ENCODE measurements at regions not wholly inside any gene's neighbourhood (a gene's known extent, or its start where the extent isn't known, plus 50 kb on each side); places are given as distances from the start of the nearest gene placed in this dataset.

DNA sequence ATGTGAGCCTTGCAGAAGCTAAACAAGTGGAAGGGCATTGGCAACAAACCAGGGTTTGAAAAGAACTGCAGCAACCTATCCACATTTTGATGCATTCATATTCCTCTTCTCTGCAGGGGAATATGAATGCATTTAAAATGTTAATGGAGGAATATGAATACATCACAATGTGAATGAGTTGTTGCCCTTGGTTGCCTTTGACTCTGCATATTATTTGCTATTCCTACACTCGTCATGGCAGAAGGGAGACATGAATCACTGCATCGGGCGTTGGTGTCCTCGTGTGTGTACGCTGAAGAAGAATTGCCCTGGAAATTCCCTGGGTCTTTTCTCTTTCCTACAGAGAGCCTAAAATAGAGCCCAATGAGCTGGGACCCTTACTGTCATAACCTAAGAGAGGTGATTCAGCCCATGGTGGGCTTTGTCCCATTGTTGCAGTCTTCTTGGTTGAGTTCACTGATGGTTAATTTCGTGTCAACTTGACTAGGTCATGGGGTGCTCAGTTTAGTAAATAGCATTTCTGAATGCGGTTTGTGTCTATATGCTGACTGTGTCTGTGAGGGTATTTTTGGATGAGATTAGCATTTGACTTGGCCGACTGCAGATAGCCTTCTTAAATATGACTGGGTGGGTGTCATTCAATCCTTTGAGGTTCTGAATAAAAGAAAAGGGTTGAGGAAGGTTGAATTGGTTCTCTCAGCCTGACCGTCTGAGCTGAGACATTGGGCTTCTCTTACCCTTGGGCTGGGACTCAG lies 1422.9 kb upstream of the TMEM132C start:
- DNase-seq (ENCODE audit: low read depth in 6 of 9, low spot score in 9 of 9), result no peak
- H3K4me3 ChIP-seq (ENCODE audit: low read length in 2 of 2), result no peak overlapping the region
- no peaks in the 10 kb centered on the region for H3K9me3 ChIP-seq (ENCODE audit: control insufficient read depth in 2 of 2, insufficient read depth in 1 of 2, low read length in 1 of 2)
- H3K4me1 ChIP-seq (ENCODE audit: control insufficient read depth in 2 of 2, insufficient read depth in 2 of 2, low read length in 2 of 2), result no peaks in the 10 kb centered on the region
- no peaks in the 10 kb centered on the region for H3K36me3 ChIP-seq (ENCODE audit: control insufficient read depth in 2 of 2, insufficient read depth in 2 of 2, low read length in 1 of 2)
- 88% methylated on average over 9 of the region's 9 CpGs for WGBS
- no peak overlapping the region for H3K27ac ChIP-seq (ENCODE audit: low read depth in 1 of 2, low read length in 1 of 2)
- no peaks in the 10 kb centered on the region for H3K27me3 ChIP-seq (ENCODE audit: control insufficient read depth in 2 of 2, insufficient read depth in 1 of 2, low read length in 1 of 2)

DNA sequence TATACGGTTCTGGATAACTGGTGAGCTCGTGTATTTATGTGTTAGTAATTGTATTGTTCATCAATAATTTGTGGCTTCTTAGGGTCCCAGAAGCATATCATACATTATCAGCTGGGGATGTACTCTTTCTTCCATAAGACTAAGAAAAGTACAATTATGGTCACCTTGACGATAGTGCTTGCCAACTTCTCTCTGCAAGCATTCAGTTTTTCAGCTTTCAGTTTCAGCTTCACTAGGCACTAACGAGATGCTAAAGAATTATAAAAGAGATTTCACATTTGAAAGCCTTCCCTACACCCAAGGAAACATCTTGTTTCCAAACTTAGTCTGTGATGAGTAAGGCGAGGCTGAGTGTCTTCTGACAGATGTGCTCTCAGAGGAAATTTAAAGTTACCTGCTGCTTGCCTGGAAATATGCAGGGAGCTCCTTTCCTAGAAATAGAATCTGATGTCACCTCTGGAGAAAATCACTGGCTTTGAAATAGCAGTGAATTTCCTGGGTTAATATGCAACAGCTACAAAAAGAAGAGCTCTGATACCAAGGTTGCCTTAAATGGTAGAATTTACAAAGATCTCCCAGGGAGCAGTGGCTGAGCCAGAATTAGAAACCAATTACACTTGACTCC lies 1419.9 kb upstream of the TMEM132C start:
- Histone ChIP-seq H3K4me1 (ENCODE audit: control insufficient read depth in 2 of 2, insufficient read depth in 2 of 2, low read length in 2 of 2) (no peaks in the 10 kb centered on the region), H3K27me3 (ENCODE audit: control insufficient read depth in 2 of 2, insufficient read depth in 1 of 2, low read length in 1 of 2) (no peaks in the 10 kb centered on the region), H3K9me3 (ENCODE audit: control insufficient read depth in 2 of 2, insufficient read depth in 1 of 2, low read length in 1 of 2) (no peaks in the 10 kb centered on the region), H3K27ac (ENCODE audit: low read depth in 1 of 2, low read length in 1 of 2) (no peak overlapping the region), H3K4me3 (ENCODE audit: low read length in 2 of 2) (no peak overlapping the region), H3K36me3 (ENCODE audit: control insufficient read depth in 2 of 2, insufficient read depth in 2 of 2, low read length in 1 of 2) (no peaks in the 10 kb centered on the region)
- WGBS, result 81% methylated on average over 5 of the region's 5 CpGs
- DNase-seq (ENCODE audit: low read depth in 6 of 9, low spot score in 9 of 9), result no peak

DNA sequence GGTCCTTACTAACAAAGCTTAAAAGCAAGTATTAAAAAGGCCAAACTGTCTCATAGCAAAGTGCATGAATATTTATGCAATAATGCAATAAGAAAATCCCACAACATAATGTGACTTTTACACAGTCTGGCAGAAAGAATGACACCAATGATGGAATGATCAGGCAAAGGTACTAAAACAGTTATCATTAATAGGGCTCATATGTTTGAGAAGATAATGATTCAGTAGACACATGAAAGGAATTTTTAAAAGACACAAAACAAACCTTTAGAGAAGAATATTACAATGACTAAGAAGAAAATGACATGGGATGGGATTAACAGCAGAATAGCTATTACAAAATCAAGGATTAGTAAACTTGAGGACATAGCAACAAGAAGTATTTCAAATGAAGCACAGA lies 1411.2 kb upstream of the TMEM132C start:
- Histone ChIP-seq H3K4me3 (ENCODE audit: low read length in 2 of 2) (no peak overlapping the region), H3K27me3 (ENCODE audit: control insufficient read depth in 2 of 2, insufficient read depth in 1 of 2, low read length in 1 of 2) (no peaks in the 10 kb centered on the region), H3K36me3 (ENCODE audit: control insufficient read depth in 2 of 2, insufficient read depth in 2 of 2, low read length in 1 of 2) (no peaks in the 10 kb centered on the region), H3K9me3 (ENCODE audit: control insufficient read depth in 2 of 2, insufficient read depth in 1 of 2, low read length in 1 of 2) (no peaks in the 10 kb centered on the region), H3K27ac (ENCODE audit: low read depth in 1 of 2, low read length in 1 of 2) (no peak overlapping the region), H3K4me1 (ENCODE audit: control insufficient read depth in 2 of 2, insufficient read depth in 2 of 2, low read length in 2 of 2) (no peaks in the 10 kb centered on the region)
- DNase-seq (ENCODE audit: low read depth in 6 of 9, low spot score in 9 of 9), result no peak

DNA sequence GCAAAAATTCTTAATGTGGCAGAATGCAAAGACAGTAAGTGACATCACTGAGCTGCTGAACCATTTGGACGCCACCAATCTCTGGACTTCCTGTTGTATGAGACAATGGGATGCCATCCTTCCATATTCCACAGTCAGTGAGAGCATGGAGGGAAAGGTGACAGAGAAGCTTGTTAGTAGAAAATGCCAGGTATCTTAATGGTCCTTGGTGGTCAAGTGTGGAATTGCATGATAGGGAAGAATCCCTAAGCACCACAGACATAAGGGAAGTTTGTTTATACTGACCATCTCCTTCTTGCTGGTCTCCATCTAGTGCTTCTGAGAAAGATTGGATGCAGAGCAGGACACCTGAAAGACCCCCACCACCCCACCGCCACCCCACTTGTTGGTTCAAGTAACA lies 1410.0 kb upstream of the TMEM132C start:
- 88% methylated on average over 2 of the region's 2 CpGs for WGBS
- DNase-seq (ENCODE audit: low read depth in 6 of 9, low spot score in 9 of 9), result no peak
- Histone ChIP-seq H3K4me1 (ENCODE audit: control insufficient read depth in 2 of 2, insufficient read depth in 2 of 2, low read length in 2 of 2) (no peaks in the 10 kb centered on the region), H3K27ac (ENCODE audit: low read depth in 1 of 2, low read length in 1 of 2) (no peak overlapping the region), H3K27me3 (ENCODE audit: control insufficient read depth in 2 of 2, insufficient read depth in 1 of 2, low read length in 1 of 2) (no peaks in the 10 kb centered on the region), H3K9me3 (ENCODE audit: control insufficient read depth in 2 of 2, insufficient read depth in 1 of 2, low read length in 1 of 2) (no peaks in the 10 kb centered on the region), H3K36me3 (ENCODE audit: control insufficient read depth in 2 of 2, insufficient read depth in 2 of 2, low read length in 1 of 2) (no peaks in the 10 kb centered on the region), H3K4me3 (ENCODE audit: low read length in 2 of 2) (no peak overlapping the region)

- 89% methylated on average over 3 of the region's 3 CpGs for WGBS
- Histone ChIP-seq H3K27ac (ENCODE audit: low read depth in 1 of 2, low read length in 1 of 2) (no peak overlapping the region), H3K9me3 (ENCODE audit: control insufficient read depth in 2 of 2, insufficient read depth in 1 of 2, low read length in 1 of 2) (no peaks in the 10 kb centered on the region), H3K36me3 (ENCODE audit: control insufficient read depth in 2 of 2, insufficient read depth in 2 of 2, low read length in 1 of 2) (no peaks in the 10 kb centered on the region), H3K4me3 (ENCODE audit: low read length in 2 of 2) (no peak overlapping the region), H3K4me1 (ENCODE audit: control insufficient read depth in 2 of 2, insufficient read depth in 2 of 2, low read length in 2 of 2) (no peaks in the 10 kb centered on the region), H3K27me3 (ENCODE audit: control insufficient read depth in 2 of 2, insufficient read depth in 1 of 2, low read length in 1 of 2) (no peaks in the 10 kb centered on the region)
- DNase-seq (ENCODE audit: low read depth in 6 of 9, low spot score in 9 of 9), result no peak
These were observed 1408.4 kb upstream of the TMEM132C start for GRCh38 chr12:126858560-126858959.

DNA sequence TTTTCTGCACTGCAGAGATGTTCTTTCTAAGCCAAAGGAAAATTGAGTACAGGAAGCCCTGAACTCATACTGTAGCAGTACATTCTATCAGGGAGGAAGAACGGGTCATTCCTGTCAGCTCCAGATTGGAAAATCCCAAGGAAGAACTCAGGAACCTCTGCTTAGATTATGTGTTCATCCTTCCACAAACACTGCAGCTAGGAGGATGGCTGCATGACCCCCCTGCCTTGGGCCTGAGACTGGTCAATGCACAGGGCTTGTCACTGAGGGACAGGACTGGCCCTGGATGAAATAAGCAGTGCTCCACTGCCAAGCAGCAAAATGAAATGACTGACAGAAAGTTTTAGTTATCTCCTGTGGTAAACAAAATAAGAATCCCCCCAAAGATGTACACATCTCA lies 1406.8 kb upstream of the TMEM132C start:
- no peak for DNase-seq (ENCODE audit: low read depth in 6 of 9, low spot score in 9 of 9)
- no peaks in the 10 kb centered on the region for H3K36me3 ChIP-seq (ENCODE audit: control insufficient read depth in 2 of 2, insufficient read depth in 2 of 2, low read length in 1 of 2)
- 91% methylated on average over 1 of the region's 1 CpG for WGBS

GRCh38 chr12:126862500-126862899 lies 1404.5 kb upstream of the TMEM132C start:
- H3K9me3 ChIP-seq (ENCODE audit: control insufficient read depth in 2 of 2, insufficient read depth in 1 of 2, low read length in 1 of 2), result no peaks in the 10 kb centered on the region
- H3K4me1 ChIP-seq (ENCODE audit: control insufficient read depth in 2 of 2, insufficient read depth in 2 of 2, low read length in 2 of 2), result no peaks in the 10 kb centered on the region
- H3K36me3 ChIP-seq (ENCODE audit: control insufficient read depth in 2 of 2, insufficient read depth in 2 of 2, low read length in 1 of 2), result no peaks in the 10 kb centered on the region
- no peaks in the 10 kb centered on the region for H3K27me3 ChIP-seq (ENCODE audit: control insufficient read depth in 2 of 2, insufficient read depth in 1 of 2, low read length in 1 of 2)
- H3K27ac ChIP-seq (ENCODE audit: low read depth in 1 of 2, low read length in 1 of 2), result no peak overlapping the region
- H3K4me3 ChIP-seq (ENCODE audit: low read length in 2 of 2), result no peak overlapping the region
- no peak for DNase-seq (ENCODE audit: low read depth in 6 of 9, low spot score in 9 of 9)
- WGBS, result 87% methylated on average over 4 of the region's 4 CpGs

More for the DNA sequence above, 1406.8 kb upstream of the TMEM132C start:
- Histone ChIP-seq H3K9me3 (ENCODE audit: control insufficient read depth in 2 of 2, insufficient read depth in 1 of 2, low read length in 1 of 2) (no peaks in the 10 kb centered on the region), H3K27me3 (ENCODE audit: control insufficient read depth in 2 of 2, insufficient read depth in 1 of 2, low read length in 1 of 2) (no peaks in the 10 kb centered on the region), H3K4me3 (ENCODE audit: low read length in 2 of 2) (no peak overlapping the region), H3K4me1 (ENCODE audit: control insufficient read depth in 2 of 2, insufficient read depth in 2 of 2, low read length in 2 of 2) (no peaks in the 10 kb centered on the region), H3K27ac (ENCODE audit: low read depth in 1 of 2, low read length in 1 of 2) (no peak overlapping the region)

- no peak for DNase-seq (ENCODE audit: low read depth in 6 of 9, low spot score in 9 of 9)
- no peaks in the 10 kb centered on the region for H3K9me3 ChIP-seq (ENCODE audit: control insufficient read depth in 2 of 2, insufficient read depth in 1 of 2, low read length in 1 of 2)
- H3K27me3 ChIP-seq (ENCODE audit: control insufficient read depth in 2 of 2, insufficient read depth in 1 of 2, low read length in 1 of 2), result no peaks in the 10 kb centered on the region
- H3K4me1 ChIP-seq (ENCODE audit: control insufficient read depth in 2 of 2, insufficient read depth in 2 of 2, low read length in 2 of 2), result no peaks in the 10 kb centered on the region
- WGBS, result 83% methylated on average over 2 of the region's 2 CpGs
- no peak overlapping the region for H3K4me3 ChIP-seq (ENCODE audit: low read length in 2 of 2)
- no peaks in the 10 kb centered on the region for H3K36me3 ChIP-seq (ENCODE audit: control insufficient read depth in 2 of 2, insufficient read depth in 2 of 2, low read length in 1 of 2)
- H3K27ac ChIP-seq (ENCODE audit: low read depth in 1 of 2, low read length in 1 of 2), result no peak overlapping the region
These were observed 1397.3 kb upstream of the TMEM132C start for GRCh38 chr12:126869644-126870043.

GRCh38 chr12:126873701-126874100 lies 1393.3 kb upstream of the TMEM132C start:
- Histone ChIP-seq H3K27me3 (ENCODE audit: control insufficient read depth in 2 of 2, insufficient read depth in 1 of 2, low read length in 1 of 2) (no peaks in the 10 kb centered on the region), H3K9me3 (ENCODE audit: control insufficient read depth in 2 of 2, insufficient read depth in 1 of 2, low read length in 1 of 2) (no peaks in the 10 kb centered on the region), H3K27ac (ENCODE audit: low read depth in 1 of 2, low read length in 1 of 2) (no peak overlapping the region), H3K4me1 (ENCODE audit: control insufficient read depth in 2 of 2, insufficient read depth in 2 of 2, low read length in 2 of 2) (no peaks in the 10 kb centered on the region), H3K4me3 (ENCODE audit: low read length in 2 of 2) (no peak overlapping the region), H3K36me3 (ENCODE audit: control insufficient read depth in 2 of 2, insufficient read depth in 2 of 2, low read length in 1 of 2) (no peaks in the 10 kb centered on the region)
- 90% methylated on average over 5 of the region's 5 CpGs for WGBS
- DNase-seq (ENCODE audit: low read depth in 6 of 9, low spot score in 9 of 9), result no peak
